ENCODE measurements at regions not wholly inside any gene's neighbourhood (a gene's known extent, or its start where the extent isn't known, plus 50 kb on each side); places are given as distances from the start of the nearest gene placed in this dataset.

DNA sequence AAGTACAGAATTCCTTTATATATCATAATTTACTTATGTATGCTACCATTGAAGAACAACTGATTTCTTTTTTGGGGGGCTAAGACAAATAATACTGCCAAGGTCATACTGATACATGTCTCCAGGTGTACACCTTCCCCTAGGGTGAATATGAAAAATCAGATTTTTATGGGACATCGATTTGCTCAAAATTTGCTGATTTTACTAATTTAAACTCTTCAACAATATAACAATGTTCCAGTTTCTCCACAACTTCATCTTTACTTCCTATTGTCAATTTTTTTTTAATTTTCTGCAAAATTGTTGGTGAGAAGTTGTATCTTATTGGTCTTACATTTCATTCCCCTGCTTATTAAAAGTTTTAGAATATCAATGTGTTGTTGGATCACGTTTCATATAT is 495.4 kb upstream of the MANEA start:
- TF ChIP-seq POLR2A (IDR thresholded peaks at IDR 0.05) (no peak), CTCF (IDR thresholded peaks at IDR 0.05) (no peak)

Data from lower leg skin (tissue), 3 donors.